Superior temporal gyrus (tissue), 1 donor: ENCODE measurements at regions not wholly inside any gene's neighbourhood (a gene's known extent, or its start where the extent isn't known, plus 50 kb on each side); places are given as distances from the start of the nearest gene placed in this dataset.
A peak's percentile ranks its signal among the peaks of the same experiment; 100 is the strongest.
"Not testable (repeated sequence)": the region's sequence is repeated elsewhere in the genome, so short reads cannot be mapped to it uniquely, and the experiment has no call there.

Source experiments
- DNase-seq: peaks from one replicate; pipeline ENCODE4 v3.0.0-alpha.2; 2016; ENCODE audit errors: extremely low spot score

- not testable (repeated sequence) for DNase-seq
These were observed 53.8 kb upstream of the HIVEP2 start for GRCh38 chr6:142998739-142999138.

GRCh38 chr6:143000811-143001210 lies 55.8 kb upstream of the HIVEP2 start:
- peak; percentile 86 for DNase-seq

- no peak for DNase-seq
These were observed 57.7 kb upstream of the HIVEP2 start for GRCh38 chr6:143002686-143003085.

- DNase-seq = no peak
These were observed 57.0 kb upstream of the AIG1 start for GRCh38 chr6:143003676-143004075.

- DNase-seq = no peak
These were observed 54.9 kb upstream of the AIG1 start for GRCh38 chr6:143005816-143006215.

GRCh38 chr6:143006787-143007186 lies 53.9 kb upstream of the AIG1 start:
- no peak for DNase-seq

GRCh38 chr6:143007646-143008045 lies 53.0 kb upstream of the AIG1 start:
- DNase-seq = no peak

- DNase-seq = no peak
These were observed 50.8 kb upstream of the AIG1 start for GRCh38 chr6:143009851-143010250.
